ENCODE measurements at regions not wholly inside any gene's neighbourhood (a gene's known extent, or its start where the extent isn't known, plus 50 kb on each side); places are given as distances from the start of the nearest gene placed in this dataset.

GRCh38 chr13:68439817-68440216, 1209.7 kb upstream of the PCDH9 start:
- no peak for ATAC-seq
- no peaks in the 10 kb centered on the region for H3K4me1 ChIP-seq
- no peaks in the 10 kb centered on the region for H3K36me3 ChIP-seq
- no peak overlapping the region for H3K27ac ChIP-seq
- no peak for DNase-seq
- peaks cover 0 to 8% (median 0%) of the 10 kb centered on the region in 11 donors for H3K9me3 ChIP-seq
- TF ChIP-seq CTCF (IDR thresholded peaks at IDR 0.05) = no peak
- H3K27me3 ChIP-seq = no peaks in the 10 kb centered on the region
- no peak overlapping the region for H3K4me3 ChIP-seq
- intact Hi-C loops (cut with DNase I) = no loop called here
- 31 to 75% methylated on average over 1 of the region's 1 CpG for WGBS, 2 donors

- no peak for ATAC-seq
- intact Hi-C loops (cut with DNase I) = no loop called here
- H3K4me1 ChIP-seq = no peaks in the 10 kb centered on the region
- no peaks in the 10 kb centered on the region for H3K36me3 ChIP-seq
- H3K27ac ChIP-seq = no peak overlapping the region
- TF ChIP-seq CTCF (IDR thresholded peaks at IDR 0.05) = no peak
- peaks cover 0 to 38% (median 0%) of the 10 kb centered on the region in 11 donors for H3K9me3 ChIP-seq
- no peak for DNase-seq
- WGBS, 2 donors = 80 to 86% methylated on average over 4 of the region's 4 CpGs
- H3K27me3 ChIP-seq = no peaks in the 10 kb centered on the region
- H3K4me3 ChIP-seq = no peak overlapping the region
Observed at GRCh38 chr13:68428292-68428691, 1198.2 kb upstream of the PCDH9 start.

GRCh38 chr13:68417801-68418200, 1187.7 kb upstream of the PCDH9 start:
- H3K27me3 ChIP-seq = no peaks in the 10 kb centered on the region
- peaks cover 0 to 43% (median 0%) of the 10 kb centered on the region in 11 donors for H3K9me3 ChIP-seq
- ATAC-seq = no peak
- no peaks in the 10 kb centered on the region for H3K36me3 ChIP-seq
- WGBS, 2 donors = 72 to 74% methylated on average over 3 of the region's 3 CpGs
- no peak overlapping the region for H3K4me3 ChIP-seq
- TF ChIP-seq CTCF (IDR thresholded peaks at IDR 0.05) = no peak
- no peak for DNase-seq
- no peaks in the 10 kb centered on the region for H3K4me1 ChIP-seq
- H3K27ac ChIP-seq = no peak overlapping the region
- intact Hi-C loops (cut with DNase I) = no loop called here

GRCh38 chr13:68410007-68410406, 1179.9 kb upstream of the PCDH9 start:
- TF ChIP-seq CTCF (IDR thresholded peaks at IDR 0.05) = no peak
- H3K36me3 ChIP-seq = no peaks in the 10 kb centered on the region
- intact Hi-C loops (cut with DNase I) = no loop called here
- H3K4me1 ChIP-seq = no peaks in the 10 kb centered on the region
- H3K4me3 ChIP-seq = no peak overlapping the region
- ATAC-seq (no peak), DNase-seq (no peak)
- H3K27me3 ChIP-seq = no peaks in the 10 kb centered on the region
- H3K27ac ChIP-seq = no peak overlapping the region
- WGBS, 2 donors = 78 to 89% methylated on average over 1 of the region's 1 CpG
- H3K9me3 ChIP-seq = peaks cover 0 to 37% (median 0%) of the 10 kb centered on the region in 11 donors

All from heart right ventricle (tissue), 16 donors.